ENCODE measurements at regions not wholly inside any gene's neighbourhood (a gene's known extent, or its start where the extent isn't known, plus 50 kb on each side); places are given as distances from the start of the nearest gene placed in this dataset.

- DNase-seq (ENCODE audit: low read depth in 1 of 2, low spot score in 1 of 2) = no peak
- TF ChIP-seq GABPA (IDR thresholded peaks at IDR 0.05; ENCODE audit: low read depth) (no peak), REST (IDR thresholded peaks at IDR 0.05; ENCODE audit: insufficient replicate concordance, low read depth) (no peak), POLR2AphosphoS5 (IDR thresholded peaks at IDR 0.05; ENCODE audit: low read depth) (no peak)
- Histone ChIP-seq H3K4me3 (replicated peaks; ENCODE audit: insufficient read depth, low read length) (no peak overlapping the region), H3K27me3 (ENCODE audit: insufficient read depth, poor library complexity, severe bottlenecking) (no peaks in the 10 kb centered on the region), H3K27ac (replicated peaks) (no peak overlapping the region)
Measured at GRCh38 chr6:168384045-168385036, 56.6 kb upstream of the SMOC2 start.

- H3K4me3 ChIP-seq (replicated peaks; ENCODE audit: insufficient read depth, low read length) = no peak overlapping the region
- H3K27ac ChIP-seq (replicated peaks) = no peak overlapping the region
- H3K27me3 ChIP-seq (ENCODE audit: insufficient read depth, poor library complexity, severe bottlenecking) = no peaks in the 10 kb centered on the region
- TF ChIP-seq CTCF (IDR thresholded peaks at IDR 0.05; ENCODE audit: insufficient read depth, low read length) (no peak), SPI1 (IDR thresholded peaks at IDR 0.05; ENCODE audit: borderline replicate concordance, low read depth) (no peak)
- DNase-seq (ENCODE audit: low read depth in 1 of 2, low spot score in 1 of 2) = no peak
Measured at GRCh38 chr6:168385037-168385759, 55.8 kb upstream of the SMOC2 start.

DNA sequence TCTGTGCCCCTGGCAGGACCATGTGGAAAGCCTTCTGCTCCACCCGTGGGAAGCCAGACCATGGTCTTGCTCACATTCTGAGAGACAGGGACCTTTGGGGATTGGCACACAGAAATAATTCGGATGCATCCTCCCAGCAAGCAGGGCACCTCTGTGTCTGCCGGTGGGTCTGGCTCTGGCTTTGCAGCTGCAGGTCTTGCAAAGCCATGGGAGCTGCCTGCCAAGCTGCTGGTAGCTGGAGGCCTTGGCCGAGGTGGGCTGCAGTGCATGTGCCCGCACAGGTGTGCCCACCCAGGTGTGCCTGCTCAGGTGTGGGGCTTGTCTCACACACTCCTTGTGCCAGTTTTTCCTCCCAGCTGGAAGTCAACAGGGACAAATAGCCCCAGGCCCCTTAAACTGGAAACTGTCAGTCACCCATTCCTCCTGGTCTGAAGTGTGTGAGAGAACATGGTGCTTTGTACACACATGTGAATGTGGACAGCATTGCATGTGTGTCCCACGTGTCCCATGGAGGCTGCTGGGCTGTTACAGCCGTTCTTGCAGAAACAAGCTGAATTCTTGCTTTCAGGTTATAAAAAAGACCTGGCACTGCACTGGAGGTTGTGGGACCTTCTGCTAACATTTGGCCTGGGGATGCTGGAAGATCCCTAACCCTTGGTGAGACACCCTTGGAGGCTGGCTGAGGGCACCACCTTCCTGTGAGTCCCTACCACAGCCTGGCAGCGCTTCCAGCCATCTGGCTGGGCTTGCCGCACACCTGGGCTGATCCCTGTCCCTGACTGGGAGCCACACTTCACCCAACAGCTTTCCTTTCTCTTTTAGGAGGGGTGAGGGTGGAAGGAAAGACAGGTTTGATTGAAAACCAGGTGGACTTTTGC lies 54.9 kb upstream of the SMOC2 start:
- TF ChIP-seq GABPA (IDR thresholded peaks at IDR 0.05; ENCODE audit: low read depth) (no peak), SPI1 (IDR thresholded peaks at IDR 0.05; ENCODE audit: borderline replicate concordance, low read depth) (no peak), CTCF (IDR thresholded peaks at IDR 0.05; ENCODE audit: insufficient read depth, low read length) (no peak), REST (IDR thresholded peaks at IDR 0.05; ENCODE audit: insufficient replicate concordance, low read depth) (no peak), POLR2AphosphoS5 (IDR thresholded peaks at IDR 0.05; ENCODE audit: low read depth) (no peak)
- Histone ChIP-seq H3K27ac (replicated peaks) (no peak overlapping the region), H3K27me3 (ENCODE audit: insufficient read depth, poor library complexity, severe bottlenecking) (no peaks in the 10 kb centered on the region), H3K4me3 (replicated peaks; ENCODE audit: insufficient read depth, low read length) (no peak overlapping the region)
- DNase-seq (ENCODE audit: low read depth in 1 of 2, low spot score in 1 of 2) = no peak

Measured in HL-60 (cell line).